PC-3 (cell line): ENCODE measurements at regions not wholly inside any gene's neighbourhood (a gene's known extent, or its start where the extent isn't known, plus 50 kb on each side); places are given as distances from the start of the nearest gene placed in this dataset.

Experiments used
- ATAC-seq: fragments of 200-7000 bp; cut with Tn5 transposase; 2 replicates; pipeline ENCODE4 v1.9.1; 2020; ENCODE audit warnings: mild to moderate bottlenecking, moderate library complexity
- BruUV-seq: library from RNA; stranded (reverse); fragments of 400-500 nt; replicated peaks from 2 replicates; lab custom pipeline; 2021; lab: Mats Ljungman, UMichigan
- CTCF ChIA-PET: fragments of 300-600 bp; sonication (Branson Sonifier 250); formaldehyde crosslinking; loops from one replicate; lab custom pipeline; 2022; ENCODE audit warnings: antibody characterized with exemption; lab: Charles Lee
- POLR2A ChIA-PET: fragments of 300-600 bp; sonication (Branson Sonifier 250); formaldehyde crosslinking; loops from one replicate; lab custom pipeline; 2022; ENCODE audit warnings: antibody characterized with exemption; ENCODE audit not compliant: unreplicated experiment; lab: Charles Lee
- DNase-seq: peaks from one replicate; pipeline ENCODE4 v3.0.0-alpha.2; 2015
- H2AFZ ChIP-seq: fragments of 300-600 bp; sonication (generic); 2 replicates; pipeline ENCODE4 v1.6.0; 2016; ENCODE audit warnings: antibody characterized with exemption, low read length
- H3F3A ChIP-seq: fragments of 300-600 bp; sonication (generic); one replicate; pipeline ENCODE4 v1.6.0; 2017; ENCODE audit warnings: antibody characterized with exemption, low read length, control low read depth, mild to moderate bottlenecking; ENCODE audit not compliant: unreplicated experiment
- H3K27ac ChIP-seq: fragments of 300-600 bp; sonication (generic); 2 replicates; pipeline ENCODE4 v1.5.1; 2016; ENCODE audit warnings: mild to moderate bottlenecking, low read length
- H3K27me3 ChIP-seq: fragments of 300-600 bp; sonication (generic); 2 replicates; pipeline ENCODE4 v1.6.1; 2016; ENCODE audit warnings: low read length, mixed read lengths
- H3K36me3 ChIP-seq: fragments of 300-600 bp; sonication (generic); 2 replicates; pipeline ENCODE4 v1.6.1; 2016; ENCODE audit warnings: low read depth, mixed run types, low read length, mixed read lengths
- H3K4me1 ChIP-seq: fragments of 300-600 bp; sonication (generic); 2 replicates; pipeline ENCODE4 v1.5.1; 2016; ENCODE audit warnings: low read length; ENCODE audit not compliant: insufficient read depth
- H3K4me2 ChIP-seq: fragments of 300-600 bp; sonication (generic); 2 replicates; pipeline ENCODE4 v1.6.0; 2016; ENCODE audit warnings: low read length
- H3K4me3 ChIP-seq: fragments of 300-600 bp; sonication (generic); 2 replicates; pipeline ENCODE4 v1.5.1; 2016; ENCODE audit warnings: mild to moderate bottlenecking, low read length, mixed read lengths
- H3K79me2 ChIP-seq: fragments of 300-600 bp; sonication (generic); 2 replicates; pipeline ENCODE4 v1.6.1; 2017; ENCODE audit warnings: low read length, mixed read lengths
- H3K9ac ChIP-seq: fragments of 300-600 bp; sonication (generic); 2 replicates; pipeline ENCODE4 v1.6.0; 2016; ENCODE audit warnings: mild to moderate bottlenecking, low read length
- H3K9me2 ChIP-seq: fragments of 300-600 bp; sonication (generic); replicated peaks from 2 replicates; pipeline ENCODE4 v1.6.1; 2016; ENCODE audit warnings: mixed run types, low read length, mixed read lengths
- H3K9me3 ChIP-seq: fragments of 300-600 bp; sonication (generic); 2 replicates; pipeline ENCODE4 v1.6.1; 2016; ENCODE audit warnings: low read length, mixed read lengths
- H4K20me1 ChIP-seq: fragments of 300-600 bp; sonication (generic); 2 replicates; pipeline ENCODE4 v1.6.1; 2016; ENCODE audit warnings: low read length, mixed read lengths
- EZH2 ChIP-seq: fragments of 300-600 bp; sonication (generic); IDR thresholded peaks from one replicate; pipeline ENCODE4 v1.6.1; 2017; ENCODE audit warnings: antibody characterized with exemption, mild to moderate bottlenecking, low read length; ENCODE audit not compliant: unreplicated experiment
- EZH2phosphoT487 ChIP-seq: fragments of 300-600 bp; sonication (generic); IDR thresholded peaks from 2 replicates; pipeline ENCODE4 v1.6.1; 2018; ENCODE audit warnings: mild to moderate bottlenecking, antibody characterized with exemption, low read length, borderline replicate concordance
- intact Hi-C: fragments of 100-400 bp; cut with micrococcal nuclease; formaldehyde crosslinking; loops from 2 replicates; pipeline ENCODE4 v1.9.0; 2023
- TF ChIP-seq, protein P1 (sequence below): fragments of 300-600 bp; sonication (generic); conservative IDR thresholded peaks from 2 replicates; pipeline ENCODE4 v1.5.1; 2017; ENCODE audit warnings: antibody characterized with exemption, low read depth, mild to moderate bottlenecking, low read length

DNA sequence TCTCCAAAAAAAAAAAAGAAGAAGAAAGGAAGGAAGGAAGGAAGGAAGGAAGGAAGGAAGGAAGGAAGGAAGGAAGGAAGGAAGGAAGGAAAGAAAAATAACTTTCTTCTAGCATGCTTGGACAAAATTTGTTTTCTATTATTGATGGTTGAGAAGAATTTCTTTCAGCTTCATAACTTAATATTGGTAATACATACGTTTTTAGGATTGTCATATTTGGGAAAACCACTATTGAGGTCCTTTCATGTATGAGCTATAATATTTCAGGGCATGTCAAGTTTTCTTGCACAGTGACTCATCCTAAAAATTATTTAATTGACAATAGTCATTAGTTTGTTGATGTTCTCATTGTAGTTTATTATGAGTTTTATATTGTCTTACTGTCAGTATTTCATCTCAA, 66.4 kb upstream of the PKDCC start:
- H4K20me1 ChIP-seq = no peaks in the 10 kb centered on the region
- H3F3A ChIP-seq = no peaks in the 10 kb centered on the region
- DNase-seq = no peak
- no peak for TF ChIP-seq EZH2
- TF ChIP-seq, protein P1, sequence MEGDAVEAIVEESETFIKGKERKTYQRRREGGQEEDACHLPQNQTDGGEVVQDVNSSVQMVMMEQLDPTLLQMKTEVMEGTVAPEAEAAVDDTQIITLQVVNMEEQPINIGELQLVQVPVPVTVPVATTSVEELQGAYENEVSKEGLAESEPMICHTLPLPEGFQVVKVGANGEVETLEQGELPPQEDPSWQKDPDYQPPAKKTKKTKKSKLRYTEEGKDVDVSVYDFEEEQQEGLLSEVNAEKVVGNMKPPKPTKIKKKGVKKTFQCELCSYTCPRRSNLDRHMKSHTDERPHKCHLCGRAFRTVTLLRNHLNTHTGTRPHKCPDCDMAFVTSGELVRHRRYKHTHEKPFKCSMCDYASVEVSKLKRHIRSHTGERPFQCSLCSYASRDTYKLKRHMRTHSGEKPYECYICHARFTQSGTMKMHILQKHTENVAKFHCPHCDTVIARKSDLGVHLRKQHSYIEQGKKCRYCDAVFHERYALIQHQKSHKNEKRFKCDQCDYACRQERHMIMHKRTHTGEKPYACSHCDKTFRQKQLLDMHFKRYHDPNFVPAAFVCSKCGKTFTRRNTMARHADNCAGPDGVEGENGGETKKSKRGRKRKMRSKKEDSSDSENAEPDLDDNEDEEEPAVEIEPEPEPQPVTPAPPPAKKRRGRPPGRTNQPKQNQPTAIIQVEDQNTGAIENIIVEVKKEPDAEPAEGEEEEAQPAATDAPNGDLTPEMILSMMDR = no peak
- TF ChIP-seq EZH2phosphoT487 = no peak
- POLR2A ChIA-PET = no interaction called here
- H3K79me2 ChIP-seq = no peaks in the 10 kb centered on the region
- CTCF ChIA-PET = no interaction called here
- no peak overlapping the region for H3K27ac ChIP-seq
- H2AFZ ChIP-seq = no peak overlapping the region
- H3K27me3 ChIP-seq = peaks cover 11% of the 10 kb centered on the region; the same call in 1 of the 2 replicates
- no peaks in the 10 kb centered on the region for H3K4me1 ChIP-seq
- H3K9me2 ChIP-seq = no peaks in the 10 kb centered on the region
- no peaks in the 10 kb centered on the region for H3K36me3 ChIP-seq
- no TSS peak for BruUV-seq
- no peak overlapping the region for H3K4me3 ChIP-seq
- no peak overlapping the region for H3K9ac ChIP-seq
- no peak for ATAC-seq
- no peak overlapping the region for H3K4me2 ChIP-seq
- H3K9me3 ChIP-seq = no peaks in the 10 kb centered on the region
- intact Hi-C loops = no loop called here

DNA sequence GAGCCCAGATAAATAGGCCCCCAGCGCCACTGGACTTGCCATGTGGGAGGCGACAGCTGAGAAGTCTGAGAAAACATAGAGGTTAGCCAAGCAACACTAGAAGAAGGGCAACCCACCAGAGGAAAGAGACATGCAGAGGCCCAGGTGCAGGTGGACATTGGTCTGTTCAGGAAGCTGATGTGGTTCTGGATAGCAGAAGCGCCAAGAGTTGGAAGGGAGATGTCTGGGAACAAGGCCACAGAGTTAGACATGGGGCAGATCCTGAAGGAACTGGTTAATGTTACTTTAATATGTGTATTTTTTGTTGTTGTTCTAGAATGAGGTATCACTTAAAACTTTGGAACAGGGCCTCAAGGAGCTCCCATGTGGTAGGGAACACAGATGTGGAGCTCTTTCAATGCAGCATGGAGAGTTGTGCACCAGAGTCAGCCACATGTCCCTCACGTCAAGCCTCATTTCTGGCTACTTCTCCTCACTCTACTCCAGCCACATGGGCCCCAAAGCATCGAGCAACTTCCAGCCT, 62.2 kb upstream of the PKDCC start:
- no peak for DNase-seq
- H3K27me3 ChIP-seq = peaks cover 18% of the 10 kb centered on the region; the same call in 1 of the 2 replicates
- no peaks in the 10 kb centered on the region for H3K4me1 ChIP-seq
- no peak overlapping the region for H3K9ac ChIP-seq
- ATAC-seq = no peak
- H3K36me3 ChIP-seq = no peaks in the 10 kb centered on the region
- H3K27ac ChIP-seq = no peak overlapping the region
- H3K4me2 ChIP-seq = no peak overlapping the region
- no peak for TF ChIP-seq EZH2
- no peak for TF ChIP-seq EZH2phosphoT487
- TF ChIP-seq, protein P1 = no peak
- CTCF ChIA-PET = no interaction called here
- no peaks in the 10 kb centered on the region for H3K9me3 ChIP-seq
- POLR2A ChIA-PET = no interaction called here
- no peaks in the 10 kb centered on the region for H3K79me2 ChIP-seq
- H4K20me1 ChIP-seq = no peaks in the 10 kb centered on the region
- no peaks in the 10 kb centered on the region for H3F3A ChIP-seq
- no peak overlapping the region for H3K4me3 ChIP-seq
- H2AFZ ChIP-seq = no peak overlapping the region
- BruUV-seq = no TSS peak
- H3K9me2 ChIP-seq = no peaks in the 10 kb centered on the region
- intact Hi-C loops = no loop called here

DNA sequence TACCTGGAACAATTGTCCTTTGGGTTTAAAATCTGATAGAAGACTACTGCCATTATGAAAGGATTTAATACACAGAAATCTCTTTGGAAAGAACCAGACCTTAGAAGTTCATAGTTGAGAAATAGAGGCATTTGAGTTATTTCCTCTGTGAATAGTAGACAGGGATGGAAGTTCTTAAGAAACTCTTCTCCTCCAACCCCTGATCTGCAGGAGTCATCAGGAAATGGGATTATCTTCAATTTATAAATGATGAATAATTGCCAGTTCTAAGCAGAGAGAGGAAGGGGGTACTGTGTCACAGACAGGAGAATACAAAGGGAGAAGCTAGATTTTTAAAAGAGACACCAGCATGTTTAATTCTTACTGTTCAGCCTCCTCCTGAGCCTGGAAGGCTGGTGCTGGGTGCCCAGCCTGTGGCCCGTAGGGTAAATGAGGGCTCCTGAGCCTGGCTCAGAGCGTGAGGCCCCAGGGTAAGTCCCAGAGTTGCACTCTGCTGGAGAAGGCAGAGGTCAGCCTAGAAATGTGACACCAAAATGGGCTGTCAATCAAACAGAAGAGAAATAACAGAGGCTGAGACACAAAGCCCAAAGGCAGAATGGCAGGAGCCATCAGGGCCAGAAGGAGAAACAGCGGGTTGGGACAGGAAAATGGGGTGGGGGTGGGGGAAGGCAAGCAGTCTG, 58.2 kb upstream of the PKDCC start:
- H3K79me2 ChIP-seq = no peaks in the 10 kb centered on the region
- TF ChIP-seq EZH2phosphoT487 = no peak
- TF ChIP-seq, protein P1 = no peak
- no peak for TF ChIP-seq EZH2
- H3K4me2 ChIP-seq = no peak overlapping the region
- no peaks in the 10 kb centered on the region for H4K20me1 ChIP-seq
- H3F3A ChIP-seq = no peaks in the 10 kb centered on the region
- no peaks in the 10 kb centered on the region for H3K9me3 ChIP-seq
- no peak overlapping the region for H3K27ac ChIP-seq
- intact Hi-C loops = no loop called here
- H3K9ac ChIP-seq = no peak overlapping the region
- H3K4me1 ChIP-seq = no peaks in the 10 kb centered on the region
- ChIA-PET POLR2A (no interaction called here), CTCF (no interaction called here)
- no peak overlapping the region for H2AFZ ChIP-seq
- H3K36me3 ChIP-seq = no peaks in the 10 kb centered on the region
- H3K9me2 ChIP-seq = no peaks in the 10 kb centered on the region
- DNase-seq = no peak
- no TSS peak for BruUV-seq
- H3K4me3 ChIP-seq = no peak overlapping the region
- ATAC-seq = no peak
- peaks cover 7% of the 10 kb centered on the region; the same call in 1 of the 2 replicates for H3K27me3 ChIP-seq
